ENCODE measurements at regions not wholly inside any gene's neighbourhood (a gene's known extent, or its start where the extent isn't known, plus 50 kb on each side); places are given as distances from the start of the nearest gene placed in this dataset.
A peak's percentile ranks its signal among the peaks of the same experiment; 100 is the strongest.

DNA sequence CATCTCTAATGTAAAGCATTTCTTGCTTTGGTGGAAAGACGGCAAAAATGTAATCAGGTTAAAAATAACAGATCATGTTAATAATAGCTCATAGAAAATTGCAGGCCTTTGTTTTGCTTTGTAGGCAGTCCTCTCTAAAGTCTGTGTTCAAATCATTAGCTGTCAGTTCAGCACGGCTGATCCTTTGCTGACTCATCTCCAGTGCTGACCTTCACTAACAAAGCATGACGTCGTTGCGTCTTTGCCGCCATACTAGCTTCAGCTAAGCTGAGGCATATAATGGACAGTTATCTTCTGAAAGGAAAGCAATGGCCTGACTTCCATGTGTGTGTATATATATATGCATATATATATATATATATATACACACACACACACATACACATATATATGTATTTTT, 984.6 kb downstream of the CDY2B start:
- peak; percentile 41 for DNase-seq (ENCODE audit: low read depth)

DNA sequence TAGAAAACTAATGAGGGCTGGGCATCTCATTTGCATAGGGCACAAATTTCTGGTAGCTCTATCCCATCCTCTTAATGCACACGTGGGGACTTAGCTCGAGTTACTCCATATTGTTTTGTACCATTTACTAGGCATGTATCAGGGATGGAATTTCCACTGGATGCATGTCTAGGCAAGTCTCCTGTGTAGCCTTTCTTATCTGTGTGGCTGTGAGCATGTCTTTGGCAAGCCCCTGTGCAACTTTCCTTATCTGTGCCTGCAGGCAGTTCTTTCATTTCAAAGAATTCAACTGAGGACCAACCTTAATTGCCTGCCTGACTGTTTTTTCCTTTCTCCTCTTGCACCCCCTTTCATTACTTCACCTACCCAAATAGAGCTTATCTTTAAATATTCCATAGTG, 992.9 kb downstream of the CDY2B start:
- no peak for DNase-seq (ENCODE audit: low read depth)

DNA sequence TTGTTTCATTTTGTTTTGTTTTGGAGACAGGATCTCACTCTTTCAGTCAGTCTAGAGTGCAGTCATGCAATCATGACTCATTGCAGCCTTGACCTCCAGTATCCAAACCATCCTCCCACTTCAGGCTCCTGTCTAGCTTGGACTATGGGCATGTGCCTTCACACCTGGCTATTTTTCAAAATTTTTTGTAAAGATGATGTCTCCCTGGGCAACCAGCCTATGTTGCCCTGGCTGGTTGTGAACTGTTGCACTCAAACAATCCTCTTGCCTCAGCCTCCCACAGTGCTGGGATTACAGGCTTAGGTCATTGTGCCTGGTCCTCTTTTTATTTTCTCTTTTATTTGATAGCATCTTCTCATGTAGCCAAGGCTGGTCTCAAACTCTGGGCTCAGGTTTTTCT, 1019.3 kb downstream of the CDY2B start:
- DNase-seq (ENCODE audit: low read depth): peak; percentile 60

DNA sequence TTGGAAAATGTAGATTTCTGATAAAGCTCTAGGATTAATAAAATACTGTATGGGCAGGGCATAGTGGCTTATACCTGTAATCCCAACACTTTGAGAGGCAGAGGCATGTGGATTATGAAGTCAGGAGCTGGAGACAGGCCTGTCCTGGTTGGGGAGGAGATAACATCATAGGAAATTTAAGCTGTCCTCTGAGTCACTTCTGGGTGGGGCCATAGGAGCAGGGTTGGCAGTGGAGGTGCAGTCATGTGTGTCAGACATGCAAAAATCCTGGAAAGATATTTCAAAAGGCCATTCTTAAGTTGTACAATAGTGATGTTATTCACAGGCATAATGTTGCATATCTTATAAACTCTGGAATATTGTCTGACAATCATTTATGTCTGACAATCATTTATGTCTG, 1038.5 kb downstream of the CDY2B start:
- DNase-seq (ENCODE audit: low read depth): peak; percentile 75

DNA sequence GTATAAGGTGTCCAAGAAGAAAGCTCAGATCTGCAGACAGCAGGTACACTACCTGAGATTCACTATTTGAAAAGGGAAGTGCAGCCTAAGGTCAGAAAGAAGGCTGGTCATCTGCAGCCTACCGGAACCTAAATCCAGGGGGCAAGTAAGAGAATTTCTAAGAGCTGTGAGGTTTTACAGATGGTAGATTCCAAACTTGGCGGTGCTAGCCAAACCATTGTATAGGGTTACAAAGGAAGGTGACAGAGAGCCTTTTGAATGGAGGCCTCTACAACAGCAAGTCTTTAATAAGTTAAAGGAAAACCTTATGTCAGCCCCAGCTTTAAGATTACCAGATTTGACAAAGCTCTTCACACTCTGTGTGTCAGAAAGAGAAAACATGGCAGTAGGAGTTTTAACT, 1044.8 kb downstream of the CDY2B start:
- peak; percentile 69 for DNase-seq (ENCODE audit: low read depth)

DNA sequence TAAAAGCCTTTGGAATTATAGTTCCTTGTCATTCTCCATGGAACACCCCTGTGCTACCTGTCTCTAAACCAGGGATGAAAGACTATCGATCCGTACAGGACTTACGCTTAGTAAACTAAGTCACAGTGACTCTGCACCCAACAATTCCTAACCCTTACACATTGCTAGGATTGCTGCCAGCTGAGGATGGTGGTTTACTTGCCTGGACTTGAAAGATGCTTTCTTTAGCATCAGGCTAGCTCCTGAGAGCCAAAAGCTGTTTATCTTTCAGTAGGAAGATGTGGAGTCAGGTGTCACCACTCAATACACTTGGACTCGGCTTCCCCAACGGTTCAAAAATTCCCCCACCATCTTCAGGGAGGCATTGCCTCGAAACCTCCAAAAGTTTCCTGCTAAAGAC, 1045.3 kb downstream of the CDY2B start:
- no peak for DNase-seq (ENCODE audit: low read depth)

DNA sequence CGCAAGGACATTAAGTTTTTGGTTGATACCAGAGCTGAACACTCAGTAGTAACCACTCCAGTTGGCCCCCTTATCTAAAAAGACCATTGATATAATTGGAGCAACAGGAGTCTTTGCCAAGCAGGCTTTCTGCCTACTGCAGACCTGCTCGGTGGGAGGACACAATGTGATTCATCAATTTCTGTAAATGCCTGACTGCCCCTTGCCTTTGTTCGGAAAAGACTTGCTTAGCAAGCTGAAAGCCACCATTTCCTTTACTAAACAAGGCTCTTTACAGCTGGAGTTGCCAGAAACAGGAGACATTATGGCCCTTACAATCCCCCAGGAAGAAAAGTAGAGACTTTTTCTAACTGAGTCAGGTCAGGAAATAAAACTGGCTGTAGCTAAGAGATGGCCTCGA, 1045.9 kb downstream of the CDY2B start:
- DNase-seq (ENCODE audit: low read depth): peak; percentile 83

DNA sequence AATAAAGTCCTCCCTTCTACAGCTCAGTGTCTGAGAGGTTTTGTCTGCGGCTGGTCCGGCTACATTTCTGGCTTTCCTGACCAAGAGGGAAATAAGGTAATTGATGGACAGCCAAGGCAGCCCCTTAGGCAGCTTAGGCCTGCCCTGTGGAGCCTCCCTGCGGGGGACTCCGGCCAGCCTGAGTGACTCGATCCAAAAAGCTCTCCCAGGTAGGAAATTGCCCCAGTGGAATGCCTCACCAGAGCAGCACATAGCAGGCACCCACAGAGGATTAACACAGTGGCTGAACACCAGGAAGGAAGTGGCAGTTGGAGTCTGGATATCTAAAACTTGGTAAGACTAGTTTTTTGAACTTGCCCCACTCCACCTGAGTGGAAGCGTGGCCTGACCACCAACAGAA, 1048.3 kb downstream of the CDY2B start:
- peak; percentile 63 for DNase-seq (ENCODE audit: low read depth)

DNA sequence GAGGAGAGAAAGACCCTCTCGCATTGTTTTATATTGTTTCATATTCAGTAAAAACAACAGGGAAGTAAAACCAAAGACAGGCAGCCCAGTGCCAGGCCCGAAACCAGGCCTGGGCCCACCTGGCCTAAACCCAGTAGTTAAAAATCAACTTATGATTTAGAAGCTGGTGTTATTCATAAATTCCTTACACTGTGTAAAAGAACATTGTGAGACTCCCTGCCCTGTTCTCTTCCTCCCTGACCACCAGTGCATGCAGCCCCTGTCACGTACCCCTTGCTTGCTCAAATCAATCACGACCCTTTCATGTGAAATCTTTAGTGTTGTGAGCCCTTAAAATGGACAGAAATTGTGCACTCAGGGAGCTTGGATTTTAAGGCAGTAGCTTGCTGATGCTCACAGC, 1048.7 kb downstream of the CDY2B start:
- peak; percentile 77 for DNase-seq (ENCODE audit: low read depth)

DNA sequence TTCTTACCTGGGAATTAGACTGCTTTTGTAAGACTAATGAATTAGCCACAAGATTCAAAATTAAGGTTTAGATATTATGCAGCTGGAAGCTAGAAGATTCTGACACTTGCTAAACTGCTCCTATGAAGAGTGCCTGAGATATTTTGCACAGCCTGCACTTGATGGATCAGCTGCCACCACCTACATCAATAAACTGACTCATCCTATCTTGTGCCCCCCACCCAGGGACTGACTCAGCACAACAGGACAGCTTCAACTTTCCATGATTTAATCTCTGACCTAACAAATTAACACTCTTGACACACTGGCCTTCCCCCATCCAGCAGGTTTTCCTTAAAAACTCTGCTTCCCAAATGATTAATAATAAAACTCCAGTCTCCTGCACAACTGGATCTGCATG, 1072.3 kb downstream of the CDY2B start:
- DNase-seq (ENCODE audit: low read depth): no peak

Measured in renal cortical epithelial cell (primary cell).